ENCODE measurements at regions not wholly inside any gene's neighbourhood (a gene's known extent, or its start where the extent isn't known, plus 50 kb on each side); places are given as distances from the start of the nearest gene placed in this dataset.

DNA sequence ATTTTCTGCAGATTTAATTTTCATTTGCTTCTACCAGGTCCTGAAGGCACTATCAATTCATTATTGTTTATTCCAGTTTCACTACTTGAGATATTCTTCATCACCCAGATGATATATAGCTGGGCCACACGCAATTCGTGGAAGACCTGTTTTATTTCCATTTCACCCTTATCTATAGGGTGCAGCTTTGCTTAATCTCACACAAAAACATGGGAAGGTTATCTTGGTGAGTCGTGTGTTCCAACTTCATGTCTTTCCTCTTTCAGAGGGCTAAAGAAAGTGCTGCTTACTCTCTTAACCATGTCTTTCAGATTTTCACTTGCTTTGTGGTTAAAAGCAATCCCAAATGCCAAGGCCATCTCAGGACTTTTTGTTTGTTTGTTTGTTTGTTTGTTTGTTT, 194.0 kb downstream of the SOD2 start:
- Histone ChIP-seq H3K27me3 (ENCODE audit: insufficient read depth, insufficient read length) (no peaks in the 10 kb centered on the region), H3K9me3 (ENCODE audit: insufficient read depth, low read length) (peaks cover 7% of the 10 kb centered on the region; the same call in 1 of the 2 replicates), H3K9ac (ENCODE audit: insufficient read length, low read depth) (no peak overlapping the region), H3K36me3 (ENCODE audit: insufficient read depth, insufficient read length, low read length) (no peaks in the 10 kb centered on the region), H3K4me3 (ENCODE audit: insufficient read length, low read depth) (no peak overlapping the region), H3K4me1 (ENCODE audit: insufficient read depth, insufficient read length) (no peaks in the 10 kb centered on the region)
- no peak for DNase-seq (ENCODE audit: low read depth, low spot score)
- no peak for TF ChIP-seq ZNF274 (IDR thresholded peaks at IDR 0.05; ENCODE audit: low read depth, low read length)
- TF ChIP-seq YY1 (IDR thresholded peaks at IDR 0.05; ENCODE audit: insufficient read depth, insufficient read length) = no peak
- no peak for TF ChIP-seq SUZ12 (IDR thresholded peaks at IDR 0.05; ENCODE audit: extremely low read depth, insufficient read depth, insufficient read length)

DNA sequence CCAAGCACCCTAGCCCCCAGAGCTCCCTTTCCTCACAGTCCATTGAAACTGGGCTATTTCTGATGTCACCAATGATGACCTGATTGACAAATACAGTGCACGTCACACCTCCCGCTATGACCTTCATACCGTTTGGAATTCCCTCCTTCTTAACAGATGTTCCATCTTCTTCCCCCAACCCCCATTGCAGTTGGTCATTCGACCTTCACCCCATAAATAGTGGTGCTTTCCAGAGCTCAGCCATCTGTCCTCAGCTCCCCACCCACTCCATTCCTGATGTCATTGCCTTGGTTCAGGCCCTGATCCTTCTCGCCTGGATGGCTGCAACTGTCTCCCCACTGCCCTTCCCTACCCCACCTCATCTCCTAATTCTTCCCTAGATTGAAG, 198.5 kb downstream of the SOD2 start:
- Histone ChIP-seq H3K27me3 (ENCODE audit: insufficient read depth, insufficient read length) (no peaks in the 10 kb centered on the region), H3K36me3 (ENCODE audit: insufficient read depth, insufficient read length, low read length) (no peaks in the 10 kb centered on the region), H3K9me3 (ENCODE audit: insufficient read depth, low read length) (peaks cover 7% of the 10 kb centered on the region; the same call in 1 of the 2 replicates), H3K9ac (ENCODE audit: insufficient read length, low read depth) (no peak overlapping the region), H3K4me3 (ENCODE audit: insufficient read length, low read depth) (no peak overlapping the region), H3K4me1 (ENCODE audit: insufficient read depth, insufficient read length) (no peaks in the 10 kb centered on the region)
- DNase-seq (ENCODE audit: low read depth, low spot score) = no peak
- TF ChIP-seq SUZ12 (IDR thresholded peaks at IDR 0.05; ENCODE audit: extremely low read depth, insufficient read depth, insufficient read length) (no peak), ZNF274 (IDR thresholded peaks at IDR 0.05; ENCODE audit: low read depth, low read length) (no peak), YY1 (IDR thresholded peaks at IDR 0.05; ENCODE audit: insufficient read depth, insufficient read length) (no peak)

DNA sequence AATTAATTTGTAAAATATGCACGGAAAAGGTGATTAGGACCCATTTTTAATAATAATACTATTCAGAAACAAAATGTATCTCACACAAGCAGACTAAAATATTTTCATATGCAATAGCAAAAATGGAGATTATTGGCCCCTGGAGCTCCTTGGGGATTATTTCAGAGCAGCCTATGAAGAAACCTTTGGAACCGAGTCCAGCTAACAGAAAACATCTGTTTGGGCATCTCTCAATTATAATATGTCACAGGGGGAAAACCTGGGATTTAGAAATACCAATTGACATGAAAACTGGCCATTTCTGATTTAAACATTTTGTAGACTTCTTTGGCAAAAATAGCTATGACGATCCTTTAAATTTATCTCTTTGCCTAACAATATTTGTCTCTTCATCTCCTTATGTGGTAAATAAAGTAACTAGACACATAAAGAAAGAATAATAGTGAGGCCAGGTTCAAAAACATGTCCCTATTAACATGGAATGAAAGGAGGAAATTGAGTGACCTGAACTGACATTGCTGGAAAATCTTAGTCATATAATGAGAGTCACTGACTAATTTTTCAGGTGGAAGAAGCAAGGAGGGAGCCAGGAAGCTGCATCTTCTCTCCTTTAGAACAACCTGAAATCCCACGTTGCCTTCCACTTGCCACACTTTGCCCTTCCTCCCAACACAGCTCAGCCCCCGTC, 199.0 kb downstream of the SOD2 start:
- Histone ChIP-seq H3K9ac (ENCODE audit: insufficient read length, low read depth) (no peak overlapping the region), H3K9me3 (ENCODE audit: insufficient read depth, low read length) (peaks cover 7% of the 10 kb centered on the region; the same call in 1 of the 2 replicates), H3K36me3 (ENCODE audit: insufficient read depth, insufficient read length, low read length) (no peaks in the 10 kb centered on the region), H3K27me3 (ENCODE audit: insufficient read depth, insufficient read length) (no peaks in the 10 kb centered on the region), H3K4me3 (ENCODE audit: insufficient read length, low read depth) (no peak overlapping the region), H3K4me1 (ENCODE audit: insufficient read depth, insufficient read length) (no peaks in the 10 kb centered on the region)
- no peak for DNase-seq (ENCODE audit: low read depth, low spot score)
- no peak for TF ChIP-seq SUZ12 (IDR thresholded peaks at IDR 0.05; ENCODE audit: extremely low read depth, insufficient read depth, insufficient read length)
- no peak for TF ChIP-seq ZNF274 (IDR thresholded peaks at IDR 0.05; ENCODE audit: low read depth, low read length)
- TF ChIP-seq YY1 (IDR thresholded peaks at IDR 0.05; ENCODE audit: insufficient read depth, insufficient read length) = no peak

DNA sequence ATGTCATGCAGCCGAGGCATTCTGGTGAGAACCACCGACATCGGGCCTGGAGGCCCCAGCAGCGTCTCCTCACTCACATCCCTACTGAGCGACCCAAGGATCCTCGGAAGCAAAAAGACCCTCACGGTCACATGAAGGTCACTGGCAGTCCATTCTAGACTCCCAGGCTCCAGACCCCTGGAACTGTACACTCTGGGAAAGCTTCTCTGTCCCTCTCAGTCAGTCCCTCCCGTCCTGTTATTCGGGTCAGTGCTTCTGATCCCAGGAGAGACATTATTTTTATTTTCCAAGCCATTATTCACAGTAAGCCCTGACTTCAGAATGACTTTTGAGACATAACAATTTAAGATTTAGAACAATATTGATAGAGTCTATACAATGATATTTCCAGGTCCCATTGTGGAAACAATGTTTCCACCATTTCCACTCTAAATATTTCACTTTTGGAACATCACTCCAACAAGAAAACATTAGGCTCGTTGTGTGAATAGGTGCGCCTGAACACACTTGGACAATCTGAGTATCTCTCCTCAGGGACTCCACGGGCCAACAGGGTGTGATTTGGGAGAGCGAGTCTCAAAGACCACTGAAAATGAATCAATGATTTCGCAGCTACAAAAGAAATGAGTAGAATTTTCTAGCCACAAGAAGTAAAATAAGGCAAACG, 199.7 kb downstream of the SOD2 start:
- H3K4me3 ChIP-seq (ENCODE audit: insufficient read length, low read depth) = no peak overlapping the region
- no peak for DNase-seq (ENCODE audit: low read depth, low spot score)

DNA sequence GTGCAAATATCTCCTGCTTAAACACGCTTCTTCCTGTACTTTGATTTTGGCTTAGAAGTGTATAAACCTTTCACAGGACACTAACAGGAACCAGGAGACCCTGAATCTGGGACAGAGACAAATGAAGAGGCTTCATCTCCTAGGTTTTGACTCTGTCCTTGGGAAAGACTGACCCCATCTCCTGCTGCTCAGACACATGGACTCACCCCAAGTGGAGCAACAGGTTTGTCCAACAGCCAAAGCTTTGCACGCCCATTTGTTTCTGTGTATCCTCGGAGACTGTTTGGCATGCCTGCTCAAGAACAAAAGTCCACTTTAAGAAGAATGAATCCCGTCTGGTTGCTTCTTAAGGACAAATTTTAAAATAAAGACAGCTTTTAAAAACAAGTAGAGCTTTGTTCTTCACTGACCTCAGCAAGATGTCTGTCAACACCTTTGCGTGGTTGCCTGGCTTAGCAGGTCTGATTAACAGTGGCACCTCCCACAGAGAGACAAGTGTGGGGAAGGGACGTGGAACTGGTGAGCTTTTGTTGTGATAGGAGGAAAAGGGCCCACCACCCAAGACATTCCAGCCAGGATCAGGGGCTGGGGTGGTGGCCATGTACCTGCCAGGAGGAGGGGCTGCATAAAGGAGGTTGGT, 202.6 kb downstream of the SOD2 start:
- no peak for TF ChIP-seq YY1 (IDR thresholded peaks at IDR 0.05; ENCODE audit: insufficient read depth, insufficient read length)
- TF ChIP-seq ZNF274 (IDR thresholded peaks at IDR 0.05; ENCODE audit: low read depth, low read length) = no peak
- TF ChIP-seq SUZ12 (IDR thresholded peaks at IDR 0.05; ENCODE audit: extremely low read depth, insufficient read depth, insufficient read length) = no peak
- Histone ChIP-seq H3K4me1 (ENCODE audit: insufficient read depth, insufficient read length) (no peaks in the 10 kb centered on the region), H3K9me3 (ENCODE audit: insufficient read depth, low read length) (no peaks in the 10 kb centered on the region), H3K27me3 (ENCODE audit: insufficient read depth, insufficient read length) (no peaks in the 10 kb centered on the region), H3K4me3 (ENCODE audit: insufficient read length, low read depth) (no peak overlapping the region), H3K36me3 (ENCODE audit: insufficient read depth, insufficient read length, low read length) (no peaks in the 10 kb centered on the region), H3K9ac (ENCODE audit: insufficient read length, low read depth) (no peak overlapping the region)
- DNase-seq (ENCODE audit: low read depth, low spot score) = no peak

More for the DNA sequence above, 199.7 kb downstream of the SOD2 start:
- Histone ChIP-seq H3K9me3 (ENCODE audit: insufficient read depth, low read length) (peaks cover 5% of the 10 kb centered on the region; the same call in 1 of the 2 replicates), H3K36me3 (ENCODE audit: insufficient read depth, insufficient read length, low read length) (no peaks in the 10 kb centered on the region), H3K9ac (ENCODE audit: insufficient read length, low read depth) (no peak overlapping the region), H3K4me1 (ENCODE audit: insufficient read depth, insufficient read length) (no peaks in the 10 kb centered on the region), H3K27me3 (ENCODE audit: insufficient read depth, insufficient read length) (no peaks in the 10 kb centered on the region)
- TF ChIP-seq SUZ12 (IDR thresholded peaks at IDR 0.05; ENCODE audit: extremely low read depth, insufficient read depth, insufficient read length) (no peak), ZNF274 (IDR thresholded peaks at IDR 0.05; ENCODE audit: low read depth, low read length) (no peak), YY1 (IDR thresholded peaks at IDR 0.05; ENCODE audit: insufficient read depth, insufficient read length) (no peak)

DNA sequence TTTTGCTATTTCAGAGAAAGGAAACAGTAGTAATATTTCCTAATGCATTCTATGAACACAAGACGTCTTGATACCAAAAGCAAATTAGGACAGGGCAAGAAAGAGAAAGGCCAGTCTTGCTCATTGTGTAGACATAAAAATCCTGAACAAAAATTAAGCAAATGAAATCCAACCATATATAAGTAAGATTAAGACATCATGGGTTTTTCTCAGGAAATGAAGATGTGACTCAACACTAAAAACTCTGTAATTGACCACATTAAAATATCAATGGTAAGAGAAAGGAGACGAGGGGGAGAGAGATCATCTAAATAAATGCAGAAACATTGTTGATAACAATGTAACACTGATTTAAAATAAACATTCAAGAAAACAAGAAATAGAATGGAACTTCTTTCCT, 205.4 kb downstream of the SOD2 start:
- H3K27me3 ChIP-seq (ENCODE audit: insufficient read depth, insufficient read length) = no peaks in the 10 kb centered on the region
- TF ChIP-seq ZNF274 (IDR thresholded peaks at IDR 0.05; ENCODE audit: low read depth, low read length) (no peak), SUZ12 (IDR thresholded peaks at IDR 0.05; ENCODE audit: extremely low read depth, insufficient read depth, insufficient read length) (no peak), YY1 (IDR thresholded peaks at IDR 0.05; ENCODE audit: insufficient read depth, insufficient read length) (no peak)
- no peaks in the 10 kb centered on the region for H3K4me1 ChIP-seq (ENCODE audit: insufficient read depth, insufficient read length)
- H3K9ac ChIP-seq (ENCODE audit: insufficient read length, low read depth) = no peak overlapping the region
- H3K36me3 ChIP-seq (ENCODE audit: insufficient read depth, insufficient read length, low read length) = no peaks in the 10 kb centered on the region
- no peak overlapping the region for H3K4me3 ChIP-seq (ENCODE audit: insufficient read length, low read depth)
- no peak for DNase-seq (ENCODE audit: low read depth, low spot score)
- H3K9me3 ChIP-seq (ENCODE audit: insufficient read depth, low read length) = no peaks in the 10 kb centered on the region

DNA sequence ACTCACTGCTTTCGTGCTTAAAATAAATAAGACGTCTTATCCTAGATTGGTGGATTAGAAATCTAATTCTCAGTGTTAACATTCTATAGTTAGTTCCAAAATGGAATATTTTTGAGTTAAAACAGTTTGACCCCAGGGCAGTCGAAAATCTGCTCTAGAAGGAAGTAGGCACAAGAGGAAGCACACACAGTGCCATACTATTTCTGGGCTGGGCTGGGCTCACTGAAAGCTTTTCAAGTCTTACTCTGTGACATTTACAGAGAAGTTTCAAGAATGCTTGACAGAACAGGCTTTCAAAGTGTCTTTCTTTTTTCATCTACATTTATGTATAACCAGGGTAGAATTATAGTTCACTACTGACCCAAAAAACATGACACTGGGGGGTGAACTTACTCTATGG, 209.8 kb downstream of the SOD2 start:
- TF ChIP-seq ZNF274 (IDR thresholded peaks at IDR 0.05; ENCODE audit: low read depth, low read length) (no peak), YY1 (IDR thresholded peaks at IDR 0.05; ENCODE audit: insufficient read depth, insufficient read length) (no peak), SUZ12 (IDR thresholded peaks at IDR 0.05; ENCODE audit: extremely low read depth, insufficient read depth, insufficient read length) (no peak)
- Histone ChIP-seq H3K4me1 (ENCODE audit: insufficient read depth, insufficient read length) (no peaks in the 10 kb centered on the region), H3K36me3 (ENCODE audit: insufficient read depth, insufficient read length, low read length) (no peaks in the 10 kb centered on the region), H3K9ac (ENCODE audit: insufficient read length, low read depth) (no peak overlapping the region), H3K4me3 (ENCODE audit: insufficient read length, low read depth) (no peak overlapping the region), H3K27me3 (ENCODE audit: insufficient read depth, insufficient read length) (no peaks in the 10 kb centered on the region), H3K9me3 (ENCODE audit: insufficient read depth, low read length) (no peaks in the 10 kb centered on the region)
- DNase-seq (ENCODE audit: low read depth, low spot score) = no peak

All from NT2/D1 (cell line).